Chondrocyte (in vitro differentiated cells): ENCODE measurements at regions not wholly inside any gene's neighbourhood (a gene's known extent, or its start where the extent isn't known, plus 50 kb on each side); places are given as distances from the start of the nearest gene placed in this dataset.

ENCODE experiments used
- DNase-seq: peaks from one replicate; pipeline ENCODE4 v3.0.0; 2021; ENCODE audit warnings: mixed read lengths, low spot score
- H3K27ac Mint-ChIP-seq: one replicate; pipeline ENCODE4 v1.8.0; 2021; ENCODE audit warnings: mild to moderate bottlenecking, moderate library complexity, mixed read lengths; ENCODE audit not compliant: unreplicated experiment
- H3K27me3 Mint-ChIP-seq: 2 replicates; pipeline ENCODE4 v1.8.0; 2021; ENCODE audit warnings: low read depth, mixed read lengths
- H3K36me3 Mint-ChIP-seq: 2 replicates; pipeline ENCODE4 v1.8.0; 2021; ENCODE audit warnings: low read depth, mixed read lengths
- H3K4me1 Mint-ChIP-seq: 2 replicates; pipeline ENCODE4 v1.8.0; 2021; ENCODE audit warnings: low read depth, mild to moderate bottlenecking, mixed read lengths
- H3K4me3 Mint-ChIP-seq: one replicate; pipeline ENCODE4 v1.8.0; 2021; ENCODE audit warnings: mild to moderate bottlenecking, moderate library complexity, mixed read lengths; ENCODE audit not compliant: unreplicated experiment
- H3K9me3 Mint-ChIP-seq: 2 replicates; pipeline ENCODE4 v1.8.0; 2021; ENCODE audit warnings: low read depth, mixed read lengths
- CTCF ChIP-seq: fragments of 200-600 bp; sonication (generic); IDR thresholded peaks from 2 replicates; pipeline ENCODE4 v1.5.0; 2021; ENCODE audit warnings: antibody characterized with exemption, mild to moderate bottlenecking, moderate library complexity

GRCh38 chrX:97842468-97843199 lies 958.9 kb downstream of the RPA4 start:
- DNase-seq = peak; percentile 87
- peaks cover 24% of the 10 kb centered on the region for H3K9me3 Mint-ChIP-seq
- no peak for TF ChIP-seq CTCF

GRCh38 chrX:97843200-97843811 lies 959.6 kb downstream of the RPA4 start:
- Mint-ChIP-seq H3K9me3 (peaks cover 30% of the 10 kb centered on the region), H3K36me3 (peaks cover 2% of the 10 kb centered on the region)

More at GRCh38 chrX:97842468-97843199, 958.9 kb downstream of the RPA4 start:
- H3K27me3 Mint-ChIP-seq = no peaks in the 10 kb centered on the region
- no peaks in the 10 kb centered on the region for H3K4me1 Mint-ChIP-seq
- no peak overlapping the region for H3K4me3 Mint-ChIP-seq
- peaks cover 2% of the 10 kb centered on the region for H3K36me3 Mint-ChIP-seq
- no peak overlapping the region for H3K27ac Mint-ChIP-seq

GRCh38 chrX:97844161-97844560 lies 960.5 kb downstream of the RPA4 start:
- no peak overlapping the region for H3K4me3 Mint-ChIP-seq
- TF ChIP-seq CTCF = no peak
- H3K27ac Mint-ChIP-seq = no peak overlapping the region
- H3K4me1 Mint-ChIP-seq = no peaks in the 10 kb centered on the region
- H3K9me3 Mint-ChIP-seq = peaks cover 36% of the 10 kb centered on the region
- no peak for DNase-seq
- no peaks in the 10 kb centered on the region for H3K27me3 Mint-ChIP-seq
- peaks cover 2% of the 10 kb centered on the region for H3K36me3 Mint-ChIP-seq

More at GRCh38 chrX:97843200-97843811, 959.6 kb downstream of the RPA4 start:
- Mint-ChIP-seq H3K27ac (no peak overlapping the region), H3K27me3 (no peaks in the 10 kb centered on the region), H3K4me3 (no peak overlapping the region), H3K4me1 (no peaks in the 10 kb centered on the region)
- TF ChIP-seq CTCF = no peak
- DNase-seq = peak; percentile 77

- Mint-ChIP-seq H3K27me3 (no peaks in the 10 kb centered on the region), H3K4me3 (no peak overlapping the region), H3K27ac (no peak overlapping the region), H3K4me1 (no peaks in the 10 kb centered on the region), H3K36me3 (peaks cover 2% of the 10 kb centered on the region), H3K9me3 (peaks cover 38% of the 10 kb centered on the region)
- DNase-seq = peak; percentile 68
- no peak for TF ChIP-seq CTCF
These were observed 961.2 kb downstream of the RPA4 start for GRCh38 chrX:97844943-97845342.

- H3K36me3 Mint-ChIP-seq = peaks cover 2% of the 10 kb centered on the region
These were observed 961.7 kb downstream of the RPA4 start for GRCh38 chrX:97845451-97845850.

More at GRCh38 chrX:97845451-97845850, 961.7 kb downstream of the RPA4 start:
- Mint-ChIP-seq H3K27me3 (no peaks in the 10 kb centered on the region), H3K4me1 (no peaks in the 10 kb centered on the region), H3K4me3 (no peak overlapping the region), H3K27ac (no peak overlapping the region), H3K9me3 (peaks cover 38% of the 10 kb centered on the region)
- TF ChIP-seq CTCF = no peak
- DNase-seq = peak; percentile 65
